Embryonic facial prominence (tissue), 1 donor: ENCODE measurements at regions not wholly inside any gene's neighbourhood (a gene's known extent, or its start where the extent isn't known, plus 50 kb on each side); places are given as distances from the start of the nearest gene placed in this dataset.
"Not testable (repeated sequence)": the region's sequence is repeated elsewhere in the genome, so short reads cannot be mapped to it uniquely, and the experiment has no call there.

ENCODE experiments used
- DNase-seq: peaks from one replicate; pipeline ENCODE4 v3.0.0-alpha.2; 2016; ENCODE audit errors: extremely low spot score

DNA sequence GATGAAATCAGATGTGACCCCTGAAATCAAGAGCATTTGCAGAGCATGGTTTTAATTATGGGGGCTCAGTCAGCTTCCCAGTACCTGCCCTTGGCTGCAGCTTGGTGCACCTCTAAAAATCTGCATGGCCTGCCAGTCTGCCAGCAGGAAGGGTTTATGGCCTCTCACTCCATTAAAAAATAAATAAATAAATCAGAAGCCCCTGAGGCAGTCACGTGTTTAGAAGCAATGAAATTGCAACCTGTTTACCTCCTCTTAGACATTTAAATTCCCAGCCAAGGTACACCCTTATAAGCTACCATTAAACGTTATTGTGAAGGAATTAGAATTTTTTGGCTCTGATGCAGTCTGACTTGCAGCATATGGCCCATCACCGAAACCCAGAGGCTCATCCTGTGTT is 114.0 kb upstream of the LDB2 start:
- DNase-seq, result no peak

DNA sequence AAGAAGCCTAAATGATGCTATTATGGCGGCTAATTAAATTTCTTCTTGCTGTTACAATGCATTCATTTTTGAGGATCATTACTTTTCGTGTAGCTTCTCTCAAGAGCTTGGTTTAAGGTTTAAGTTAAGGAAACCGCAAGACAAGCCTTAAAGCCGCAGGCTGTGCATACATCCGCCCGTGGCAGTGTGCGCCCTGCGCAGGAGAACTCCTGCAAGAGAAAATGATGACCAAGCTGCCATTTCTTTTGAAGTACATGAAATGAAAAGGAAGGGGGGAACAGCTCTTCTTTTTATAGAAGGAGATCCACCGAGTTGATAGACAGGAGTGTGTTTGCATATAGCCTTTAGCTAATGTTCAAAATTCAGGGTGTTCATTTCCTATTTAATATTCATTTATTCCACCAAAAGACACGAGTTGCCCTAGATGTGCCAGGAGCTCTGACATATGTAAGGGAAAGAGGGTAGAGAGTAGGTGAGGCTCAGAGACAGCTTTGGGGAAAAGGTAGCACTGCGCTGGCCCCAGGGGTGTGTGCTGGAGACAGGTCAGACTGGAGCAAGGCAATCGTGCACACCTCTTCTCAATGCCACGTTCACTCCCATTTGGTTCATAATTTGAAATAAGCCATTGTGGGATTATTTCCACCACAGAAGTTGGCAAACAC is 112.1 kb upstream of the LDB2 start:
- no peak for DNase-seq

DNA sequence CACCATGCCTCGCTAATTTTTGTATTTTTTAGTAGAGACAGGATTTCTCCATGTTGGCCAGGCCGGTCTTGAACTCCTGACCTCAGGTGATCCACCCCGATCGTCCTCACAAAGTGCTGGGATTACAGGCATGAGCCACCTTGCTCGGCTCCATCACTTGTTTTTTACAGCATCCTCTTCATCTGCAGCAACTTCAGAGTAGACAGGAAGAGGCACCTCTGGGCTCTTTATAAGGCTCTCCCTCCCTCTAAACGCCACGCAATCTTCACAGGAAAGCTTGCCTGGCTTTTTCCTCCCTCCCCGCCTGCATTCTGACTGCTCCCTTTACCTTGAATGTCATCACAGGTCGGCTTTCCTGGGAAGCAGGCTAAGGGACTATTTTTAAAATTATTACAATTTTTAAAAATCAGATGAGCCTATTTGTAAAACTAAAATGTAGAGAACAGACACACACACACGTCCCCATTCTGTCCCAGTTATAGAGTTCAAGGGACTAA is 111.5 kb upstream of the LDB2 start:
- no peak for DNase-seq

DNA sequence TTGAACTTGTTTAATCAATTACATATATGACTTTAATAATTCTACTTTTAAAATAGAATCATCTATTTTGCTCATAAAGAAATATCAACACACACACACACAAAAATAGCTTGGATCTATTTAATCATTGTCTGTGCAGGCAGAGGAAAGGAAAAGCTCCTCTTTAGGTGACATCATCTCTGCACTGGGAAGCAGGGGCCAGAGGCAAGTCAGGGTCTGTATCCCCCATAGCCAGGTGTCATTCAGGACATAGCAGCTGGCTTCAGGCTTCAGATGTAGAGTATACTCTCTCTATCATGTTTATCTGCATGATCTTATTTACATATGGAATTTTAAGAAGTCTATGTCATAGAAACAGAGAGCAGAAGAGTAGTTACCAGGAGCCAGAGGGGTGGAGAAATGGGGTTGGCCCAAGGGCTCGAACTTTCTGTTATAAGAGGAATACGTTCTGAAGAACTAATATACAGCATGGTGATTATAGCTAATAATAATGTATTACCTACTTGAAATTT is 110.4 kb upstream of the LDB2 start:
- no peak for DNase-seq

DNA sequence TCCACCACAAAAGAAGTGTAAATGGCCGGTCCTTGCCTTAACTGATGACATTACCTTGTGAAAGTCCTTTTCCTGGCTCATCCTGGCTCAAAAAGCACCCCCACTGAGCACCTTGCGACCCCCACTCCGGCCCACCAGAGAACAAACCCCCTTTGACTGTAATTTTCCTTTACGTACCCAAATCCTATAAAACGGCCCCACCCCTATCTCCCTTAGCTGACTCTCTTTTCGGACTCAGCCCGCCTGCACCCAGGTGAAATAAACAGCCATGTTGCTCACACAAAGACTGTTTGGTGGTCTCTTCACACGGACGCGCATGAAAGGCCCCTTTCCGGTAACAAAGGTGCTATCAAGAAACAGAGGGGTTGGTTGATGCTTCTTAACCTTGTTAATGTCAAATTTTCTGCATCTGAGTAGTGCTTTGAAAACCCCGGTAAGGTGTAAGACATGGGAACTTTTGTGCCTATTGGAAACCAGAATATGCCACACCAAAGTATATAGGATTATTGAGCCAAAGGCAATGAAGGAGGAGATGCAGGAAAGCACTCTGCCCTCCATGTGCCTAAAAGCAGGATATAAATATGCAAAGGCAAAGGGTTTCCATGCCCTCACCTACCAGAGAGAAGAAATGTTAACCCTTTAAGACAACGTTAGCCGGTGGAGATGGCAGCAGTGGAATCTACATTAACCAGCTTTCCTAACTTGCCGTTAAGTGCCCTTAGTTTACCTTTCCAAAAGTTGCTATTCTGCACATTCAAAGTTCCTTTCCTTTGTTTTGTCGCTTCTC is 105.4 kb upstream of the LDB2 start:
- not testable (repeated sequence) for DNase-seq

DNA sequence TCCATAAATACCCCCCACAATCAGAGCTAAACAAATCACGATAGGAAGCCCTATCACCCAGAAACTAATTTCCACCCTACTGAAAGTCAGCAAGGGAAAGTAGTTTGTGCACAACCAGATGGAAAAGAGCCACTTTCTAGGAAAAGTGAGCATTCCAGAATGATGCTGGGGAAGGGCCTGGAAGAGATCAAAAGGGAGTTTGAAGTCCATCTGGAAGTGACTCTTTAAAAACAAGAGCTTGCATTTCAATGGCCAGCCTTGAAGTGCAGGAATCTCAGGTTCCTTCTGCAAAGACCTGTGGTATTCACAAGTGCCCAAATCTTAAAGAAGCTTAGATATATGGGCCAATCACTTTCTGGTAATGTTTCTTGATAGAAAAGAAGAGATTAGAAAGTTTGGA is 97.0 kb upstream of the LDB2 start:
- DNase-seq, result no peak

DNA sequence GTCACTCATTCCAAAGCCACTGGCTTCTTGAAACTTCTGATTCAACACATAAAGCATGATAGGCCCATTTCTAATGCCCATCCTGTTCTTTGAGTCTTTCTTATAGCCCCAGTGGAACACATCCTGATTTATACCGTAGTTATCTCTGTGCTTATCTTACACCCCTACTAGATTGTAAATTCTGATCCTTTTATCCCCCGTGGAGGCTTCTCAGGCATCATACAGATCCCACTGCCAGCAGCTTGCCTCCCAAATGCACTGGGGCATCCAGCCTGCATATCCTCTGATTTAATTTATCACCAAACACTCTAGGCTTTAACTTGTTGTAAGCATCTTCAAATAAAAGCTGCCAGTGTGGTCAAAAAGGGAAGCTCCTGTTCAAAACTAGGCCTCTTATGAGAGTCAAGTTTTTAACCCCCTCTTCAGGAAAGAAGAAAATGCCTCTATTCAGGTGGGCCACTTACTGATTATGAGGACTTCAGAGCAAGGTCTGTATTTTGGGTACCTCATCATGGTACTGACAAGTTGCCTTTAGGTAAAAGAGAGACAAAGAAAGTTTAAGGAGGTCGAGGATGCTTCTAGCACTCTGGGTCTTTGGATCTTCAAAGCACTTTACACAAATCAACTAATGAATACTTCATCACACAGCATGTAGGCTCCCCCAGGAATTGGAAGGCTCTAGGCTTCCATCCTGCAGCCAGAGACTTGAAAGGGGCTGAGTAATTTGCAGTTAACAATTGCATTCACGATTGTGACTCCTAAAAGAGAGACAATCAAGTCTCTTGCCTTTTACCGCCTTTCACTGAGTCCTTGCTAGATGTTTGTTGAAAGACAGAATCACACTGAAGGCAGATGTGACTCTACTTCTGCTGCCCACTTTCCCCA is 95.8 kb upstream of the LDB2 start:
- no peak for DNase-seq

DNA sequence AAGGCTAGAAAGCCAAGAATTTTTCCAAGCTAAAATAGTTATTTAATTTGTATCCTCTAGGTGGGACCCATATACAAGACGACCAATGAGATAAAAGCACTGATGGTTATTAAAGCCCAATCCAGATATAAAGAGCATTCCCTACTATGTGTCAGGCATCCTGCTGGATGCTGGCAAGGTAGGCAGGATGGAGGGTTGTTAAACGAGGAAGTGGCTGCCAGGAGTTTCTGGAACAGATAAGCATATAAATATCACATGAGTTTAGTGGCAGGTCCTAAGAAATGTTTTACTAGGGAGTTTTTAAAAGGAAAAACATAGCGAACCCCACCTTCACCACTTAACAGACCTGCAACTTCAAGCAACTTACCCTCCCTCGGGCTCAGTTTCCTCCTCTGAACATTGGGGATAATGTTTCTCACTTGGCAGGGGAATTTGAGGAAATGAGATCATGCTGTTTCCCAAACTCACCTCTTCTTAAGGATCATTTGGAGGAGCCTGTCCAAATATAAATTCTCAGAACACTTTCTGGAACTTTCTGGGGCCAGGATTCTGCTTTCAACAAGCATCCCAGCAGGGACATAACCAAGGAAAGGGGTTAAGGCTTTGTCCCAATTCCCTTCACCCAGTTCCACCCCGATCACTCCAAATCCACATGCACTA is 94.3 kb upstream of the LDB2 start:
- no peak for DNase-seq

DNA sequence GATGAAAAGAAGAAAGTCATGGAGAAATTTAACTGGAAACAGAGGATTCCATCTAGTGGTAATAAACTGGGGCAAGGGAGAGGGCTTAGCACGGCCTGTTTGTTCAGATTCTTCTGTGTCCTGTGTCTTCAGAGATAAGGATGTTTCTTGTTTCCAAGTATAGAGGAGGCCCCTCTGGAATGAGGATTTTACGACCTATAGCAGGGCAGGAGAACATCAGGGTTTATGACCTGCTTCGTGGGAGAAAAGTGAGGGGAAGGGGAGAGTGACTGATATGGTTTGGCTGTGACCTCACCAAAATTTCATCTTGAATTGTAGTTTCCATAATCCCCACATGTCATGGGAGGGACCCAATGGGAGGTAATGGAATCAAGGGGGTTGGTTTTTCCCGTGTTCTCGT is 93.0 kb upstream of the LDB2 start:
- no peak for DNase-seq

DNA sequence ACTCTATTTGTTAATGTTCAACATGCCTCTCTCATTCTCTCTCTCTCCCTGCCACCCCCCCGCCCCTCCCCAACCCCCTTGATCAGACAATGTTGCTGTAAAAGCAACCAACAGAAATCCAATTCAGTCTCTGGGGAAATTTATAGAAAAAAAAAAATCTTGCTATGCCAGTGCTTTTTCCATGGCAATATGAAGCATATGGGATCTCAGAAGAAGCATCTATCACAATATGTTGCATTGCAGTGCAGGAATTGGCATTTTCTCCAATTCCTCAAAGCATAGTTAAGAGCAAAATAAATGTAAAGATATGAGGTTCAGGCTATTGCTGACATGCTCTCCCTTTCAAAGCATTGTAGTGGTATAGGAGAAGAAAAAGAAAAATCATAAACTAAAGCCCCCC is 90.9 kb upstream of the LDB2 start:
- DNase-seq, result no peak

DNA sequence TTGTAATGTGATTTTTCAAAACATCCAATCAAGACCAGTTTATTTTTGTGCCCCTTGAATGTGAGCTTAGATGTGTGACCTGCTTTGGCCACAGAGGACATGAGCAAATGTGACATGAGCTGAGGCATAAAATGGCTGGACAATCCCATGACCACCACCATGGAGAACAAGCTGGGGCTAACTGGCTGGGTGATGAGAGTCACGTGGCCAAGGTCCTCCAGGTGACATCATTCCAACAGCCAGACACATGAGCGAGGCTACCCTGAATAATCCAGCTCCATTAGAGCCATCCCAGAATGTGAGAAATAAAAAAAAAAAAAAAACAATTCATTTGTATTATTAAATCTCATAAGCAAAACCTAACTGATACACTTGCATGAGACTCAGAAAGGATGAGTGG is 90.4 kb upstream of the LDB2 start:
- DNase-seq, result no peak

DNA sequence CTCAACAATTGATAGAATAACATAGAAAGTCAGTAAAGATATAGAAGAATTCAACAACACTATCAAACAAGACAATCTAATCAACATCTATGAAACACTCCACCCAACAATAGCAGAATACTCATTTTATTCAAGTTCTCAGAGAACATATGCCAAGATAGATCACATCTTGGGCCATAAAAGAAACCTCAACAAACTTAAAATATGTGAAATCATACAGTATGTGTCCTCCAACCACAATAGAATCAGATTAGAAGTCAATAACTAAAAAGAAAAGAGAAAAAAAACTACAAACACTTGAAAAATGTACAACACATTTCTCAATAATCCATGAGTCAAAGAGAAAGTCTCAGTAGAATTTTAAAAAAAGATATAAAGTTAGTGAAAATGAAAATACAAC is 78.6 kb upstream of the LDB2 start:
- no peak for DNase-seq

DNA sequence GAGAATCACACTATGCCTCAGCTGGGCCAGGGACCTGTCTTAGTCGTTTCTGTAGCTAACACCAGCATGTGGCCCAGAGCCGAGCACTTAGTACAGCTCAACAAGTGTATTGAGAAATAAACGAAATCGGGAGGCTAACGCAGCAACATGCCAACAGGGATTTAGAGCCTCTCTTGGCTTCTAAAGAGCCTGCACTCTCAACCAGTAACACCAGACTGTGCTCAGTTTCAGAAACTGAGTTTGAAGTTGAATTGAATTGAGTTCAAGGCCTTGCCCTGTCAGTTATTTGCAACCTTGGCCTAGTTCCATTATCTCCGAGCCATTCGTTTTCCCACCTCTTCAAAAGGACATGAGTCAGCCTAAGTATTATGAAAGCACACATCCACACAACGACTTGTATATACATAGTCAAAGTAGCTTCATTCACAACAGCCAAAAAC is 71.3 kb upstream of the LDB2 start:
- DNase-seq, result no peak

DNA sequence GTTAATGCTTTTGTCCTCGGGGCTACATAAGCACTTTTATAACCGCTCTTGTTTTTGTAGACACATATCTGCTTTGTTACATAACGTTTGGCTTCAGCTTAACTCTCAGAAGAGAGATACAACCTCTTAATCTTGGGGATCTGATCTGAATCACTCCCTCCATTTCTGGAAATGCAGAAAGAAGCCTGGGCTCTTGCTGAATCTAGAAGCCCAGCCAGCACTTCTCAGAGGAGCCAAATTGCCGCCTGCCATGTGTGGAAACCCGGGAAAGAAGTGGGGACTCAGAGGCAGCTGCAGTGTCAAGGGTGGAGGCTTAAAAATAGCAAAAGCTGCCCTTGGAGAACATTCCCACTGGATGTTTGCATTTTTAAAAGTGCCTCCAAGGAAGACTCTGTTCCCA is 69.3 kb upstream of the LDB2 start:
- no peak for DNase-seq

DNA sequence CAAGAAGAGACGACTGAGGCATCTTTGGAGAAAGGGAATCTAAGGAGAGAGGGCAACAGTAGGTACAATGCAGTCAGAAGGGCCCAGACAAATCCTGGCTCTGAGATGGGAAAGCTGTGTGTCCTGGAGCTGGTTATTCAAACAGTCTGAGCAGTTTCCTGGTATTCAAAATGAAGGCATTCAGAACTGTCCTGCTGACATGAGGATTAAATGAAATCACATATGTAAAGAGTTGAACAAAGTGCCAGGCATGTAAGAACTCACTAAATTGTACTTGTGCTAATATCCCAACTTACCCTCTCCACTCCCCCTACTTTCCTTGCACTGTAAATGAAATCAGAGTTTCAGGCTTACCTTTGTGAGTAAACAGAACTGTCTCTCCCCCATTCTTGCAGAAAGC is 60.9 kb upstream of the LDB2 start:
- DNase-seq, result no peak

DNA sequence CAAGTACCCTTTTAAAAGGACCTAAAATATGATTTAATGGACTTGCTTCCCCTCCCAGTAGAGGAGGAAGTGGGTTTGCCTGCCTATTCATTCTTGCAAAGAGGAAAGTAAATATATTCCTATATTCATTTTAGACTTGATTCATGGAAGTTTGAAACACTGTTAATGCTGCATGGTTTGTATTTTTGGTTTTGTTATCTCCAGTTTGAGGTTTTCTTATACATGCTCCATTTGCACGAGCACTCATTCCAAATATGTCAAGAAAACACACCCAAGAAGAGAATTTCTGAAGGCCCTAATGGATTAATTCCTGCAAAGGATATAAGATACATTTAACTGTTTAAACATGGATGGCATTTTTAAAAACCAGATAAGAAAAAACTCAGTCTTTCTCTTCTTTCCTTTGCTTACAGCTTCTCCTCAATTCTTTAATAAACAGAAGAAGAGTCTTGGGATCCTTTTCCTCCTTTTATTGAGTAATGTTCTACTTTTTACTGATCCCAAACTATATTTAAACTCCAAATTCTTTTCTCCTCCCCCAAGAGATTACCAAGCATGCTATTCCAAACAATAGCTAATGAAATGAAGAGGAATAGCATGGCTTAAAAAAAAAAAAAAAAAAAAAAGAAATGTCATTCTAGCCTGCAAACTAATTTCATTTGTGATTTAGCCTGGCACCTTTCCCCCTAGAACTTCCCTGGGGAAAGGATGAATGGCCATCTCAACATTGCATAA is 54.6 kb upstream of the LDB2 start:
- no peak for DNase-seq

DNA sequence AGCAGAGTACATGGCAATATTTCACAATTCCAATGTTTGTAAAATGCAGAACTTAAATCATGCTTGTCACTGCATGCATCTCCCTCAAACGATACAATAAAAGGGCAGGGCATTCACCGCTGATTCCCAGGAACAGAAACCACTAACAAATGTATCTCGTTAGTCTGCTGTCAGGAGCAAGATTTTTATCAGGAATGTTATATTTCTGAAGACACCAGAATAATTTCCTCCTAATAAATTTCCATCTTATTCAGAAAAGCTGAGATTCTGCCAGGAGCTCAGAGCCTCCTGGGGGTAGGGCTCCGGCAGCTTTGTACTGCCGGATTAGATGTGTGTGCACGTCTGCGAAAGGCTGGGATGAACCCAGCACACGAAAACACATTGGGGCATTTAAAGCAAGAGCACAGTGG is 54.0 kb upstream of the LDB2 start:
- DNase-seq, result no peak
